OCI-LY7 (cell line): ENCODE measurements at regions not wholly inside any gene's neighbourhood (a gene's known extent, or its start where the extent isn't known, plus 50 kb on each side); places are given as distances from the start of the nearest gene placed in this dataset.

Source experiments
- BruUV-seq: library from RNA; stranded (reverse); fragments of 400-500 nt; replicated peaks from 2 replicates; lab custom pipeline; 2021; lab: Mats Ljungman, UMichigan
- CTCF ChIA-PET: fragments of 300-600 bp; sonication (Branson Sonifier 250); formaldehyde crosslinking; loops from one replicate; lab custom pipeline; 2022; ENCODE audit warnings: antibody characterized with exemption; ENCODE audit not compliant: unreplicated experiment; lab: Charles Lee
- POLR2A ChIA-PET: fragments of 300-600 bp; sonication (Branson Sonifier 250); formaldehyde crosslinking; loops from one replicate; lab custom pipeline; 2022; ENCODE audit warnings: antibody characterized with exemption; lab: Charles Lee
- DNase-seq: peaks from one replicate; pipeline ENCODE4 v3.0.0-alpha.2; 2015; ENCODE audit warnings: low spot score
- H2AFZ ChIP-seq: fragments of 200-600 bp; sonication (generic), shearing (Covaris generic); 2 replicates; pipeline ENCODE4 v1.6.1; 2014; ENCODE audit warnings: mild to moderate bottlenecking, antibody characterized with exemption, low read length, moderate library complexity
- H3K27ac ChIP-seq: fragments of 200-600 bp; sonication (generic); 2 replicates; pipeline ENCODE4 v1.5.1; 2014; ENCODE audit warnings: mixed run types, low read depth, mild to moderate bottlenecking, moderate library complexity, low read length, inconsistent platforms; ENCODE audit not compliant: poor library complexity, severe bottlenecking
- H3K36me3 ChIP-seq: fragments of 200-600 bp; sonication (generic); 2 replicates; pipeline ENCODE4 v1.6.1; 2014; ENCODE audit warnings: mild to moderate bottlenecking, antibody characterized with exemption, low read length, moderate library complexity, mixed read lengths; ENCODE audit not compliant: insufficient read depth
- H3K4me1 ChIP-seq: fragments of 200-600 bp; sonication (generic); 2 replicates; pipeline ENCODE4 v1.5.1; 2014; ENCODE audit warnings: mild to moderate bottlenecking, low read length; ENCODE audit not compliant: insufficient read depth, poor library complexity, severe bottlenecking
- H3K4me2 ChIP-seq: fragments of 200-600 bp; sonication (generic); 2 replicates; pipeline ENCODE4 v1.6.1; 2014; ENCODE audit warnings: mild to moderate bottlenecking, low read length
- H3K4me3 ChIP-seq: fragments of 200-600 bp; sonication (generic); 2 replicates; pipeline ENCODE4 v1.5.1; 2014; ENCODE audit warnings: mild to moderate bottlenecking, low read depth, low read length; ENCODE audit not compliant: poor library complexity, severe bottlenecking
- H3K79me2 ChIP-seq: fragments of 200-600 bp; sonication (generic); 2 replicates; pipeline ENCODE4 v1.6.1; 2016; ENCODE audit warnings: low read depth, mild to moderate bottlenecking, low read length, moderate library complexity, mixed read lengths; ENCODE audit not compliant: insufficient read depth
- H3K9me2 ChIP-seq: fragments of 200-600 bp; sonication (generic); 2 replicates; pipeline ENCODE4 v1.6.1; 2016; ENCODE audit warnings: mild to moderate bottlenecking, low read length, mixed read lengths; ENCODE audit not compliant: insufficient read depth
- H3K9me3 ChIP-seq: fragments of 200-600 bp; sonication (generic); 2 replicates; pipeline ENCODE4 v1.6.1; 2014; ENCODE audit warnings: mild to moderate bottlenecking, mixed run types, low read length, mixed read lengths
- H4K20me1 ChIP-seq: fragments of 200-600 bp; sonication (generic); 2 replicates; pipeline ENCODE4 v1.6.1; 2014; ENCODE audit warnings: mild to moderate bottlenecking, antibody characterized with exemption, low read length, moderate library complexity, mixed read lengths; ENCODE audit not compliant: insufficient read depth
- CTCF ChIP-seq: fragments of 200-600 bp; sonication (generic); conservative IDR thresholded peaks from 2 replicates; pipeline ENCODE4 v1.5.1; 2014; ENCODE audit warnings: mild to moderate bottlenecking, antibody characterized with exemption, low read length, moderate library complexity, mixed read lengths
- EZH2phosphoT487 ChIP-seq: fragments of 200-600 bp; sonication (generic); IDR thresholded peaks from 2 replicates; pipeline ENCODE4 v1.6.1; 2018; ENCODE audit warnings: low read depth, borderline replicate concordance, mild to moderate bottlenecking, mixed run types, antibody characterized with exemption, low read length, moderate library complexity, mixed read lengths
- intact Hi-C: fragments of 100-400 bp; cut with micrococcal nuclease; formaldehyde crosslinking; loops from one replicate; pipeline ENCODE4 v1.10.0; 2022; ENCODE audit not compliant: unreplicated experiment

GRCh38 chr17:52790359-52790955 is 631.9 kb upstream of the CA10 start:
- Histone ChIP-seq H3K79me2 (no peaks in the 10 kb centered on the region), H3K4me1 (no peaks in the 10 kb centered on the region), H3K36me3 (no peaks in the 10 kb centered on the region), H4K20me1 (no peaks in the 10 kb centered on the region), H3K9me3 (no peaks in the 10 kb centered on the region), H2AFZ (no peak overlapping the region), H3K27ac (no peak overlapping the region), H3K9me2 (no peaks in the 10 kb centered on the region), H3K4me2 (no peak overlapping the region), H3K4me3 (no peak overlapping the region)
- intact Hi-C loops: no loop called here
- BruUV-seq: no TSS peak
- TF ChIP-seq EZH2phosphoT487 (no peak), CTCF (no peak)
- DNase-seq: no peak
- POLR2A ChIA-PET: no interaction called here
- CTCF ChIA-PET: no interaction called here

- H3K79me2 ChIP-seq: no peaks in the 10 kb centered on the region
- H3K9me3 ChIP-seq: no peaks in the 10 kb centered on the region
- no peaks in the 10 kb centered on the region for H3K4me1 ChIP-seq
- POLR2A ChIA-PET: no interaction called here
- no peak overlapping the region for H3K27ac ChIP-seq
- H3K4me3 ChIP-seq: no peak overlapping the region
- no peak for DNase-seq
- no peaks in the 10 kb centered on the region for H3K36me3 ChIP-seq
- no TSS peak for BruUV-seq
- no peaks in the 10 kb centered on the region for H3K9me2 ChIP-seq
- H3K4me2 ChIP-seq: no peak overlapping the region
- intact Hi-C loops: no loop called here
- H4K20me1 ChIP-seq: no peaks in the 10 kb centered on the region
- no peak overlapping the region for H2AFZ ChIP-seq
- no peak for TF ChIP-seq EZH2phosphoT487
- no peak for TF ChIP-seq CTCF
- CTCF ChIA-PET: no interaction called here
These were observed 631.3 kb upstream of the CA10 start for GRCh38 chr17:52789829-52790228.

GRCh38 chr17:52776234-52776633 is 617.7 kb upstream of the CA10 start:
- no peaks in the 10 kb centered on the region for H3K36me3 ChIP-seq
- H2AFZ ChIP-seq: no peak overlapping the region
- H3K9me3 ChIP-seq: no peaks in the 10 kb centered on the region
- intact Hi-C loops: loop anchor here (5.0 kb wide), 1 partner anchor 941 kb away; no protein-coding TSS in a partner anchor
- no peak overlapping the region for H3K4me3 ChIP-seq
- no TSS peak for BruUV-seq
- POLR2A ChIA-PET: no interaction called here
- no peak for TF ChIP-seq EZH2phosphoT487
- no peak for TF ChIP-seq CTCF
- DNase-seq: no peak
- no peaks in the 10 kb centered on the region for H3K79me2 ChIP-seq
- H3K9me2 ChIP-seq: no peaks in the 10 kb centered on the region
- H4K20me1 ChIP-seq: no peaks in the 10 kb centered on the region
- no peak overlapping the region for H3K4me2 ChIP-seq
- H3K27ac ChIP-seq: no peak overlapping the region
- CTCF ChIA-PET: no interaction called here
- H3K4me1 ChIP-seq: no peaks in the 10 kb centered on the region
